HG03159 (cell line): ENCODE measurements at regions not wholly inside any gene's neighbourhood (a gene's known extent, or its start where the extent isn't known, plus 50 kb on each side); places are given as distances from the start of the nearest gene placed in this dataset.
"Not testable (repeated sequence)": the region's sequence is repeated elsewhere in the genome, so short reads cannot be mapped to it uniquely, and the experiment has no call there.

ENCODE experiments used
- ATAC-seq: cut with Tn5 transposase; IDR thresholded peaks from one replicate; pipeline ENCODE4 v1.9.1; 2021; ENCODE audit warnings: mild to moderate bottlenecking, moderate library complexity; ENCODE audit not compliant: unreplicated experiment

DNA sequence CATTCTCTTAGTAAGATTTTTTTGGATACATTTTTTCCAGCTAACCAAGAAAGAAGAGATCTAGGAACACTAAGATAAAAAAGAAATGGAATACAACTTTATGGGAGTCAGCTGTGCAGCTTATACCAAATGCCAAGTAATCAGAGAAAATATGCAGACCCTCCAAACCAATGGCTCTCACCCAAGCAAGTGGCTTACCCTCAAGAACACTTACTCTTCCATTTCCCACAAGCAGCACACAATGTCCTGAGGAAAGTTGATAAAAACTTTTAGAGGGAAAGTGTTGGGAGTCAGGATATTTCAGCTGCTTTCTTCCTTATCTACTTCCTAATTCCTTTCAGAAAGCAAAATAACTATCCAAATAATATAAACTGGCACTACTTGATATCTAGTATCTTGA, 631.8 kb downstream of the RWDD3 start:
- ATAC-seq, result no peak

DNA sequence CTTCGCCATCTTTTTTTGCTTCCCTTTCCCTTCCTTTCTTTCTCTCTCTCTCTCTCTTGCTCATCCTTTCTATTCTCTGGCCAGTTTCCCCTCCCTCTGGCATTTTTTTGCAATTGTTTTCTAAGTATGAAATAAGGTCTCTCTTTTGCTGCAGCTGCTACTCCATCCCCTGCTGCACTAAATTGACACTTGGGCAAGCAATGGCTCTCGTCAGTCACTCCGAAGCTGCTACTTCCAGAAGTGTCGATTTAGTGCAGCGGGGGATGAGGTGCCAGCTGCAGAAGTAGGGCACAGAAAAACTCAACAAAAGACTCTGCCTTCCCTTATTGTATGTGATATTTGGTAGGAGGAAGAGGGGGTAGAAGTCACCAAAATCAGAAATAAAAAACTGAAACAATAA, 642.3 kb downstream of the RWDD3 start:
- ATAC-seq, result no peak

DNA sequence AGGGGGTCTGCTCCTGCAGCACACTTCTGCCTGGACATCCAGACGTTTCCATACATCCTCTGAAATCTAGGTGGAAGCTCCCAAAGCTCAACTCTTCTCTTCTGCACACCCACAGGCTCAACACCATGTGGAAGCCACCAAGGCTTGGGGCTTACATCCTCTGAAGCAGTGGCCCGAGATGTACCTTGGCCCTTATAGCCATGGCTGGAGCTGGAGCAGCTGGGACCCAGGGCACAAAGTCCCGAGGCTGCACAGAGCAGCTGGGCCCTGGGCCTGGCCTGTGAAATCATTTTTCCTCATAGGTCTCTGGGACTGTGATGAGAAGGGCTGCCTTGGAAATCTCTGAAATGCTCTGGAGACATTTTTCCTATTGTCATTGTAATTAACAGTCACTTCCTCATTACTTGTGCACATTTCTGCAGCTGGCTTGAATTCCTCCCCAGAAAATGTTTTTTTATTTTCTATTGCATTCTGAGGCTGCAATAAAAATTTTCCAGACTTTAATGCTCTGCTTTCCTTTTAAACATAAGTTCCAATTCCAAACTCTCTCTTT, 645.6 kb downstream of the RWDD3 start:
- ATAC-seq, result no peak

GRCh38 chr1:95888941-95889390, 655.0 kb downstream of the RWDD3 start:
- ATAC-seq, result no peak

DNA sequence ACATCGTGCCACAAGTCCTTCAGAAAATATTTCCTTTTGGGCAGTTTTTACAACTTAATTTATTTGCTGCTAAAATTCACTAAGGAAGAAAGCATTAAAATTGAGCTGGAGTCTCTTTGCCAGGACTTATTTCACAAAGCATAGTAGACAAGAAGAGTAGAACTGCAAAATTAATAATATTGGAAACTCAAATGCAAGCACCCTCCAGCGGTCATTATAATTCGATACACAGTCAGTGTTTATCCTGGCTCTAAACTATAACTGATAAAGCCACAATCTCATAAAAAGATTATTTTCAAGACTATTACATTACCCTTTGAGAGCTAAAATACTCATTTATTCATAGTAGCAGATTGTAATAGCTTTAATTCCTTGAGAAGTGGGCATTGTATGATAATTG, 655.4 kb downstream of the RWDD3 start:
- no peak for ATAC-seq

DNA sequence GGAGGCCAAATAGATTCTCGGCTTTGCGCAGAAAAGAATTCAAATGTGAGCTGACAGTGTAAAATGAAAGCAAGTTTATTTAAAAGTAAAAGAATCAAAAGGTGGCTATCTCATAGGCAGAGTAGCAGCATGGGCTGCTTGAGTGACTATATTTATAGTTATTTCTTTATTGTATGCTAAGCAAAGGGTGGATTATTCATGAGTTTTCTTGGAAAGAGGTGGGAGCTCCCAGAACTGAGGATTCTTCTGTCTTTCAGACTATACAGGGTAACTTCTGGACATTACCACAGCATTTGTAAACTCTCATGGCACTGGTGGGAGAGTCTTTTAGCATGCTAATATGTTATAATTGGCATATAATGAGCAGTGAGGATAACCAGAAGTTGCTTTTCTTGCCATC, 659.9 kb downstream of the RWDD3 start:
- ATAC-seq, result no peak

DNA sequence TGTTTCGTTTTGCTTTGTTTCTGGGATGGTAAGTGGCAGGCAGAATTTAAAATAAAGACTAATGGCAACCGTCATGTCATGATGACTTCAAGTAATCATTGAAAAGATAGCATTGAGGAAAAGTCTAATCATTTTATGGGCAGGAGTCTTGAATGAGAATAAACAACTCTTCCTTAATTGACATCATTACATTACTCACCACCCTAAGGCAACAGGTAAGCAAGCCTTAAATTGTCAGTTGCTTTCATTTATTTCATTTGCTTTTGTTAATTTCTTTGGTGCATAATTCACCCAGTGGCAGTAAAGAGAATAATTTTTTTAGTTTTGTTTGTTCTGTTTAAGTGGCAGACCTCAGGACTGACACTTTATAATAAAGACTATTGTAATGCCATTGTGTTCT, 669.0 kb downstream of the RWDD3 start:
- no peak for ATAC-seq

DNA sequence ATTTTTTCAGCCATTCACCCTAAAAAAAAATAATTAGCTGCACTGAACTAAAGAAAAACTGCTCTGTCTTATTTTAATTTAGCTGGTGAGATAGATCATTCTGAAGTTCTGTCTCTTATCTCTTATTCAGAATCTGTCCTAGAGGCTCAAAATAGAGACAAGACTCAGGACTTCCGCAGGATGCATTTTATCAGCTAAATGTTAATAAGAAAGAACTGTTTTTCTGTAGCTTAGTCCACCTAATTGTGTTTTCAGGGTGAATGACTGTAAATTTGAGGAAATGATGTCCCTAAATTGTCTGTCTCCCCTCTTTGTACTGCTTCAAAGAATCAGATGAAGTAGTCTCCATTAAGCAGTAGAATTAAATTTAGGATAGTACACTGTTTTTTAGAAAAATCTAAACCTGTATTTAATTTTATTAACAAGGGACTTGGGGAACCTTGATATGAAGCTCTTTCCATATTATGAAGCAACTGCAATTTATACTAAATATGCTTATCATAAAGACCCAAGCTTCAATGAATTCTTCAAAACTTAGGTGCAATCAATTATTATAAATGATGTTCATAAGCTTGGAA, 671.9 kb downstream of the RWDD3 start:
- ATAC-seq, result no peak

DNA sequence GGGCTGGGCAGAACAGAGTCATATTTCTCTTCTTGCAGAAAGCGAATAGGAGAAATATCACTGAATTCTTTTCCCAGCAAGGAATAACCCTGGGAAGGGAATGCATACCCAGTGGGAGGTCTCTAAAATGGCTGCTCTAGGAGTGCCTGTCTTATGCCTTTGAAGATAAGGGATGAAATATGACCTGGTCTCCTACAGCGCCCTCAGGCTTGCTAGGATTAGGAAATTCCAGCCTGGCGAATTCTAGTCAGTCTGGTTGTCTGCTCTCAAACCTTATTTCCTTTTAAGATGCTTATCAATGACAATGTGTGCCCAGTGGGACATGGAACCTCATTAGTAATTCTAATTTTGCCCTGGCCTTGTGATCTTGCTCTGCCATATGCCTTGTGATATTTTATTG, 677.7 kb downstream of the RWDD3 start:
- ATAC-seq, result not testable (repeated sequence)

DNA sequence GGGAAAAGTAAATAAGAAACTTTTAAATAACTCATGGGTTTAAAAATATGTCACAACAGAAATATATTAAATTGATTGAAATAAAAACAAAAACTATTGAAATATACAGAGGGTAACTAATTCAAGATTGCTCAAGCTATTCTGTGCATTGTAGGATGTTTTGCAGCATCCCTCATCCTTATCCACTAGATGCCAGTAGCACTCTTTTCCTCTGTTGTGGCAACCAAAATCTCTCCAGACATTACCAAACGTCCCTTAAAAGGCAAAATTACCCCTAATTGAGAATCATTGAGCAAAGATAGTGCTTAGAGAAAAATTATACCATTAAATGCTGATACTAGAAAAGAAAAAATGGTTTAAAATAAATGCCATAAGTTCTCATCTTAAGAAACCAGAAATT, 682.6 kb downstream of the RWDD3 start:
- ATAC-seq, result no peak

DNA sequence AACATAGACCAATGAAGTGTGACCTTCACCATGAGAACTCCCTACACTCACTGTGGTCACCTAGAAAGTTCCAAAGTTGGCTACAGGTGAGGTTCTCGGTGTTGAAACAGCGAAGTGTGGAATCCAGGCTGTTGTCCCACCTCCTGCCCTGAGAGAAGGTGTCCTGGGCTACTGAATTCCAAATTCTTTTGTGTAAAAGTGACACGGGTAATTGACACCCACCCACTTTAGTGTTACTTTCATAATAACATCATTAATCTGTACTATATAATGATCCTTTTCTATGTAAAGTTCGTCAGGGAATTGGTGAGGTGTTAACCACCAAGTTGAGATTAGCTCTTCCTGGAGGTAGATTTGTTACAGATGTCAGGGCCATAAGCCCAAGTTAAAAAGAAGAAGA, 690.7 kb downstream of the RWDD3 start:
- ATAC-seq, result no peak

- ATAC-seq, result no peak
These were observed 692.3 kb downstream of the RWDD3 start for GRCh38 chr1:95926331-95926730.

- no peak for ATAC-seq
These were observed 693.1 kb downstream of the RWDD3 start for GRCh38 chr1:95927061-95927460.

GRCh38 chr1:95935719-95936118, 701.7 kb downstream of the RWDD3 start:
- ATAC-seq, result no peak

DNA sequence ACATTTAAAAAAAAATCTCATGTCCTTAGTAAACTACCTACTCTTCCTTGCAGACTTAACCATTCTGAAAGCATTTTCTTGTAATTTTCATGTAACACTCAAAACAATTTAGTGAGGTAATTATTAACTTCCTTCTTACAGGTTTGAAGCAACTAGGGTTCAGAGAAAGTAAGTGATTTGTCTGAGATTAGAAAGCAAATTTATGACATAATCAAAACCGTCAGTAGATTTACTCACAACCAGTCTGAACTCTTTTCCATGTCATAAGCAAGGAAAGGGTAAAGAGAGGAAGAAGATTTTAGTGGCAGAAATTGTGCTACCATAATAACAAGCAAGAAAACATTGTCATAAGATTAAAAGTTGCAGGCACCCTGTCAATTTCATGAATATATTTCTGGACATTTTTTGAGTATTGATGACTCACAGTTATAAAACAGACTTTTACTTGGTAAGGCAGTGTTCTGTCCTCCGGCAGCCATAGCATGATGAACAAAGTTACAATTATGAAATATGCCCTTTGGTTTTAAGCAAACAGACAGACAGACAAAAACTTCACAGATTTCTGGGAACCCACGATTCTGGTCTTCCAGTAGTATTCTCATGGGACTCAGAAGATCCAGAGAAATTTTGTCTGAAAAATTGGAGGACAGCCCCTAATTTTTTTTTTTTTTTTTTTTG, 707.2 kb downstream of the RWDD3 start:
- ATAC-seq, result no peak

DNA sequence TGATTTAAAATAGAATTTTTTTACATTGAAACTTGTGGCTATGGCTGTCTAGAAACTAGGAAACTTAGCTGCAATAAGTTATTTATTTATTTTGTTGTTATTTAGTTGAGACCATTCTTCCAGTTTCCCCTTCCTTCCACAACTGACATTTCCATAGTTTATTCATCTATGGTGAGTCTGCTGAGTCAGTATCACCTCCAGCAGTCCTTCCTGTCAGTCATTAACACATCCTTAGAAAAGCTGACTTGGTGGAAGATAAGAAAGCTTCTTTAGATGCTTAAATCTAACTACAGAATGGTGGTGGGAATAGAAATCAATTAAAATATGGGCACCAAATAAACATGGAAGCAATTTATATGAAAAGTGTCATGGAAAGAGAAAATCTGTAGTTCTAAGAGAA, 714.0 kb downstream of the RWDD3 start:
- ATAC-seq, result no peak

DNA sequence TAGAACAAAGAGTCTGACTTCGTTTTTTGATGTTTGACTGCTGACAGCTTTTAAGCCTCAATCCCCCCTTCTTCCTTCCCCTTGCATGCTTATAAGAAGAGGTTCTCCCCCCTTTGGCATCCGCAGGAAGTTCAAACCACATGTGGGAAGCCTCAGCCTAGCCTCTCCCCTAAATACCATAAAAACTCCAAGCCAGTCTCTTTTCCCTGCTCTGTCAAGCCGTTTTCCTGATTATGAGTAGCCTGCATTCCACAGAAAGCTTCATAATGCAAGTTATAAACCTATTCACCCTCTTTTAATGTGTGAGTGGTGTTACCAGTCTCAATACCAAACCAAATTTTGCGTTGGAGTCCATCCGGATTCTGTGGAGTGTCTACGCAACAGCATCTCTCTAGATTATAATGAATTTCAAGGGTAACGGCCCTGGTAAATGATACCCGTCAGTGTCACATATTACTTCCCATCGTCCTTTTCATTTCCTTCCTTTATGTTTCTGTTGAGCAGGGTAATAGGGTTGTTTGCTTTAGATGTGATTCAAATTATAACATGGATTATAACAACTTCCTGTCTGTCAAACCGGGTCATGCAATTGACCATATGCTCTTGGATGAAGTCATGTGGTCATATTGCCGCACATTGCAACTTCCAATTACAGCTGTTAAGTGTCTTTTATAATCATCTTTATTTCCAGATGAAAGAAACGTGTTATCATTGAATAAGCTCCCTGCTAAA, 717.5 kb downstream of the RWDD3 start:
- no peak for ATAC-seq

DNA sequence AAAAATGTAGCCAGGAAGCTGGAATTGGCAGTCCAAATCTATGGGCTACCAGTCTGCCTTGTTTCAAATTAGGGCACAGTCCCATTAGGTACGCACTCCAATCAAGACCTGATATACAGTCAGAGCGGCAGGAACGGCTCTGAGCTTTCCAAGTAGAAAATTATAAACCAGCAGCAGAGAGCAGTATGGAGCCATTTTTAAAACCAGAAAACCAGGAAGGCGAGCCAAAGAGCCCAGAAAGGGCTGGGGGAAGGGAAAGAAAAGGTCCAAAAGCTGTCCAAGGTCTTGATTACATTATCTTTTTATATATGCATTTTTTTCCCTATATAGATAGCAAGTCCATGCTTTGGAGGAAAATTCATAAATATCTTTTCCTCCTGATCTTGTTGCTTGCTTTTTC, 719.0 kb downstream of the RWDD3 start:
- no peak for ATAC-seq

GRCh38 chr1:95954585-95954984, 720.6 kb downstream of the RWDD3 start:
- no peak for ATAC-seq

- no peak for ATAC-seq
These were observed 722.2 kb downstream of the RWDD3 start for GRCh38 chr1:95956215-95956614.

GRCh38 chr1:95957748-95958147, 723.7 kb downstream of the RWDD3 start:
- ATAC-seq, result no peak

DNA sequence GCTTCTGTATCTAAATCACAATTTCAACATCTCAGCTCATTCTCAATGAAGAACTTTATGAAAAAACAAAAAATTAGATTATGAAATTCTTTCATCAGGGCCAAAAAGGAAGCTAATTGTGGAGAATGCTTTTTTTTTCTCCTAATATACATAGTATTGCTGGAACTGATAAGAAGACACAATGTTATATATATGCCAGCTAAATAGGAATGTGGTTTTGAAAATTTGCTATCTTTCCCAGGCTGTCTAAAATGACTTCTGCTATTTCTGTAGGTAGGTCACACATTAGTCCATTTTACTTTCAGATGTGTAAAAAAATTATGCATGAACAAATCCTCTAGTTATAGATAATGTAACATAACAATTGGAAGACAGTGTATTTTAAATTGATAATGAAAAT, 732.9 kb downstream of the RWDD3 start:
- no peak for ATAC-seq
